Endothelial cell (in vitro differentiated cells): ENCODE measurements at regions not wholly inside any gene's neighbourhood (a gene's known extent, or its start where the extent isn't known, plus 50 kb on each side); places are given as distances from the start of the nearest gene placed in this dataset.

ENCODE experiments used
- DNase-seq: peaks from one replicate; pipeline ENCODE4 v3.0.0; 2021; ENCODE audit warnings: low spot score
- H3K27ac Mint-ChIP-seq: one replicate; pipeline ENCODE4 v1.8.0; 2021; ENCODE audit warnings: mixed read lengths, inconsistent platforms; ENCODE audit not compliant: unreplicated experiment
- H3K27me3 Mint-ChIP-seq: one replicate; pipeline ENCODE4 v1.8.0; 2021; ENCODE audit warnings: mild to moderate bottlenecking, moderate library complexity, mixed read lengths, inconsistent platforms; ENCODE audit not compliant: unreplicated experiment
- H3K36me3 Mint-ChIP-seq: one replicate; pipeline ENCODE4 v1.8.0; 2021; ENCODE audit warnings: mild to moderate bottlenecking, low read depth, mixed read lengths, inconsistent platforms; ENCODE audit not compliant: unreplicated experiment
- H3K4me1 Mint-ChIP-seq: one replicate; pipeline ENCODE4 v1.8.0; 2021; ENCODE audit warnings: mild to moderate bottlenecking, mixed read lengths, inconsistent platforms; ENCODE audit not compliant: unreplicated experiment
- H3K4me3 Mint-ChIP-seq: one replicate; pipeline ENCODE4 v1.8.0; 2021; ENCODE audit warnings: mild to moderate bottlenecking, mixed read lengths, inconsistent platforms; ENCODE audit not compliant: unreplicated experiment
- H3K9me3 Mint-ChIP-seq: one replicate; pipeline ENCODE4 v1.8.0; 2021; ENCODE audit warnings: mixed read lengths, inconsistent platforms; ENCODE audit not compliant: unreplicated experiment
- TF ChIP-seq, protein P1 (sequence below): fragments of 200-600 bp; sonication (generic); IDR thresholded peaks from one replicate; pipeline ENCODE4 v1.5.0; 2021; ENCODE audit warnings: antibody characterized with exemption; ENCODE audit not compliant: unreplicated experiment

DNA sequence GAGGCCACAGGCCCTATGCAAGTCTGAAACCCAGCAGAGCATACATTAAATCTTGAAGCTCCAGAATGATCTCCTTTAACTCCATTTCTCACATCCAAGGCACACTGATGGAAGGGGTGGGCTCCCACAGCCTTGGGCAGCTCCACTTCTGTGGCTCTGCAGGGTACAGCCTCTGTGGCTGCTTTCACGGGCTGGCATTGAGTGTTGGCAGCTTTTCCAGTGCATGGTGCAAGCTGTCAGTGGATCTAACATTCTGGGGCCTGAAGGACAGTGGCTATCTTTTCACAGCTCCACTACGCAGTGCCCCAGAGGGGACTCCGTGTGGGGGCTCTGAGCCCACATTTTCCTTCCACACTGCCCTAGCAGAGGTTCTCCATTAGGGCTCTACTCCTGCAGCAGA, 265.7 kb upstream of the MAGI2 start:
- Mint-ChIP-seq H3K36me3 (no peaks in the 10 kb centered on the region), H3K4me1 (peaks cover 13% of the 10 kb centered on the region), H3K9me3 (no peaks in the 10 kb centered on the region), H3K27ac (no peak overlapping the region), H3K4me3 (no peak overlapping the region), H3K27me3 (no peaks in the 10 kb centered on the region)
- DNase-seq: no peak
- TF ChIP-seq, protein P1, sequence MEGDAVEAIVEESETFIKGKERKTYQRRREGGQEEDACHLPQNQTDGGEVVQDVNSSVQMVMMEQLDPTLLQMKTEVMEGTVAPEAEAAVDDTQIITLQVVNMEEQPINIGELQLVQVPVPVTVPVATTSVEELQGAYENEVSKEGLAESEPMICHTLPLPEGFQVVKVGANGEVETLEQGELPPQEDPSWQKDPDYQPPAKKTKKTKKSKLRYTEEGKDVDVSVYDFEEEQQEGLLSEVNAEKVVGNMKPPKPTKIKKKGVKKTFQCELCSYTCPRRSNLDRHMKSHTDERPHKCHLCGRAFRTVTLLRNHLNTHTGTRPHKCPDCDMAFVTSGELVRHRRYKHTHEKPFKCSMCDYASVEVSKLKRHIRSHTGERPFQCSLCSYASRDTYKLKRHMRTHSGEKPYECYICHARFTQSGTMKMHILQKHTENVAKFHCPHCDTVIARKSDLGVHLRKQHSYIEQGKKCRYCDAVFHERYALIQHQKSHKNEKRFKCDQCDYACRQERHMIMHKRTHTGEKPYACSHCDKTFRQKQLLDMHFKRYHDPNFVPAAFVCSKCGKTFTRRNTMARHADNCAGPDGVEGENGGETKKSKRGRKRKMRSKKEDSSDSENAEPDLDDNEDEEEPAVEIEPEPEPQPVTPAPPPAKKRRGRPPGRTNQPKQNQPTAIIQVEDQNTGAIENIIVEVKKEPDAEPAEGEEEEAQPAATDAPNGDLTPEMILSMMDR: no peak

DNA sequence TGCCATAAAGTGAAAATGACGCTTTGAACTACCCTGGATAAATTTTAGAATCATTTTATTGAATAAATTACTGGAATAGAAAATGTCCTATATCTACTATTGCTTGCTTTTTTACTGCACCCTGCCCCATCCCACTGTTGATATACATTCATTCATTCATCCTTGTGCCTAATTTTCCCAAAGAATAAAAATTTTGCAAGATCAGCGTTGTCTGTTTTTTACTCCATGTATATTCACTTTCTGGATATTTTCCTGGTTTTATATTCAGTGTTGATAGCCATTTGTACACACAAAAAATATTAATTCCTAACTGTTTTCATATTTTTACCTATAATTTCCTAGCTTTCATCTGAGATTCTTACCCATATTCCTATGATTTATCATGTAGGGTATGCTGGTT, 262.9 kb upstream of the MAGI2 start:
- Mint-ChIP-seq H3K4me1 (peaks cover 13% of the 10 kb centered on the region), H3K4me3 (no peak overlapping the region), H3K27ac (no peak overlapping the region), H3K27me3 (no peaks in the 10 kb centered on the region), H3K9me3 (no peaks in the 10 kb centered on the region), H3K36me3 (no peaks in the 10 kb centered on the region)
- TF ChIP-seq, protein P1: no peak
- DNase-seq: no peak

DNA sequence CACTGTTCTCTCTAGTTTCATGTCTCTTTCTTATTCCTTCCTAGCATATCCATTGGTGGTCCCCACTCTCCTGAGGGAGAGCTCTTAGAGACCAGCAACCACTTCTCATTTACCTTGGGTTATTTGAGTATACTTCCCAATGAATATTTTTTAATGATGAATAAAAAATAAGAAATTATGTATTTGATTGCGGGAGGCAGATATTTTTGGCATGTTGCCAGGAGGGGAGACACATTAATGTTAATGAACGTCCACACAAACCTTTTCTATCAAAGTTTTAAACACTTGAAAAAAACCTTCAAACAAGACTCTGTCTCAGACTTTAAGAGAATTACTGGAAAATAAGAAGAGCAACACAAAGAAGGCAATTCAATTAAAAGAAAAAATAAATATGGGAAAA, 260.6 kb upstream of the MAGI2 start:
- no peaks in the 10 kb centered on the region for H3K36me3 Mint-ChIP-seq
- no peaks in the 10 kb centered on the region for H3K27me3 Mint-ChIP-seq
- H3K4me3 Mint-ChIP-seq: no peak overlapping the region
- H3K9me3 Mint-ChIP-seq: no peaks in the 10 kb centered on the region
- TF ChIP-seq, protein P1: no peak
- DNase-seq: no peak
- peaks cover 10% of the 10 kb centered on the region for H3K4me1 Mint-ChIP-seq
- H3K27ac Mint-ChIP-seq: no peak overlapping the region

DNA sequence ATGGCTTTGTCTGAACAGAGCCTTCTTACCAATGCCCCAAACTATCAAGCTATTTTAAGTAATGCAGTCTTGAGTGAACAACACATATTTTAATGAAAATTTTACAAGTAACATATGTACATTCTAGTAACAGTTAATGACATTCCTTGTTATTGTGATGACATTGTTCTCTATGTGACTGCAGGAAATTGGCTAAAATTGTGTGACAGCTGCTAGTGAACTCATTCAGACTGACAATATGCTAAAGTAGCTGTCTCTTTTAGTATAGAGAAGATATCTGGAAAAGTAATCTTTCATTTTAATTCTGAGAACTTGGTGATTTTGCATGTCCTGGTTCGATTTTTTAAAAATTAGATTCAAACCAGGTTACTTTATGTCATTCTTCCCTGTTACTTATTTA, 259.8 kb upstream of the MAGI2 start:
- Mint-ChIP-seq H3K36me3 (no peaks in the 10 kb centered on the region), H3K4me1 (peaks cover 10% of the 10 kb centered on the region), H3K4me3 (no peak overlapping the region), H3K27me3 (no peaks in the 10 kb centered on the region), H3K27ac (no peak overlapping the region), H3K9me3 (no peaks in the 10 kb centered on the region)
- TF ChIP-seq, protein P1: no peak
- no peak for DNase-seq

DNA sequence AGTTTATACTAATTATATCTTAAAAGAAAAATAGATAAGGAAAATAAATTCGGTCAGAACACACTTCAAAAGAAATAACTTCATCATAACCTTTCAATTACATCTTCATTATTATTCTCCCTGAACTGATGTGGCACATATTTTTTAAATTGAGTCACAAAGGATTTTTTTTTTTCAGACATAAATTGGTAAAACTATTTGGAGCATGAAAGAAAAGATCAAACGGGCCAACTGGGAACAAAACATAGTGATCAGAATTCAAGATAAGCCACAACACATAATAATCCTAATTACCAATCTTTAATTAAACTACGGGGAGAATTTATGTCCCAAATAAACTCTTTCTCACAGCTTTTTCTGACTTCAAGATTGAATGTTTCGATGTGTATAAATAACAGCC, 258.2 kb upstream of the MAGI2 start:
- Mint-ChIP-seq H3K9me3 (no peaks in the 10 kb centered on the region), H3K4me1 (no peaks in the 10 kb centered on the region), H3K36me3 (no peaks in the 10 kb centered on the region), H3K27me3 (no peaks in the 10 kb centered on the region), H3K27ac (no peak overlapping the region), H3K4me3 (no peak overlapping the region)
- TF ChIP-seq, protein P1: no peak
- no peak for DNase-seq
